OCI-LY7 (cell line): ENCODE measurements at regions not wholly inside any gene's neighbourhood (a gene's known extent, or its start where the extent isn't known, plus 50 kb on each side); places are given as distances from the start of the nearest gene placed in this dataset.

Source experiments
- BruUV-seq: library from RNA; stranded (reverse); fragments of 400-500 nt; replicated peaks from 2 replicates; lab custom pipeline; 2021; lab: Mats Ljungman, UMichigan
- CTCF ChIA-PET: fragments of 300-600 bp; sonication (Branson Sonifier 250); formaldehyde crosslinking; loops from one replicate; lab custom pipeline; 2022; ENCODE audit warnings: antibody characterized with exemption; ENCODE audit not compliant: unreplicated experiment; lab: Charles Lee
- POLR2A ChIA-PET: fragments of 300-600 bp; sonication (Branson Sonifier 250); formaldehyde crosslinking; loops from one replicate; lab custom pipeline; 2022; ENCODE audit warnings: antibody characterized with exemption; lab: Charles Lee
- DNase-seq: peaks from one replicate; pipeline ENCODE4 v3.0.0-alpha.2; 2015; ENCODE audit warnings: low spot score
- H2AFZ ChIP-seq: fragments of 200-600 bp; sonication (generic), shearing (Covaris generic); 2 replicates; pipeline ENCODE4 v1.6.1; 2014; ENCODE audit warnings: mild to moderate bottlenecking, antibody characterized with exemption, low read length, moderate library complexity
- H3K27ac ChIP-seq: fragments of 200-600 bp; sonication (generic); 2 replicates; pipeline ENCODE4 v1.5.1; 2014; ENCODE audit warnings: mixed run types, low read depth, mild to moderate bottlenecking, moderate library complexity, low read length, inconsistent platforms; ENCODE audit not compliant: poor library complexity, severe bottlenecking
- H3K36me3 ChIP-seq: fragments of 200-600 bp; sonication (generic); 2 replicates; pipeline ENCODE4 v1.6.1; 2014; ENCODE audit warnings: mild to moderate bottlenecking, antibody characterized with exemption, low read length, moderate library complexity, mixed read lengths; ENCODE audit not compliant: insufficient read depth
- H3K4me1 ChIP-seq: fragments of 200-600 bp; sonication (generic); 2 replicates; pipeline ENCODE4 v1.5.1; 2014; ENCODE audit warnings: mild to moderate bottlenecking, low read length; ENCODE audit not compliant: insufficient read depth, poor library complexity, severe bottlenecking
- H3K4me2 ChIP-seq: fragments of 200-600 bp; sonication (generic); 2 replicates; pipeline ENCODE4 v1.6.1; 2014; ENCODE audit warnings: mild to moderate bottlenecking, low read length
- H3K4me3 ChIP-seq: fragments of 200-600 bp; sonication (generic); 2 replicates; pipeline ENCODE4 v1.5.1; 2014; ENCODE audit warnings: mild to moderate bottlenecking, low read depth, low read length; ENCODE audit not compliant: poor library complexity, severe bottlenecking
- H3K79me2 ChIP-seq: fragments of 200-600 bp; sonication (generic); 2 replicates; pipeline ENCODE4 v1.6.1; 2016; ENCODE audit warnings: low read depth, mild to moderate bottlenecking, low read length, moderate library complexity, mixed read lengths; ENCODE audit not compliant: insufficient read depth
- H3K9me2 ChIP-seq: fragments of 200-600 bp; sonication (generic); 2 replicates; pipeline ENCODE4 v1.6.1; 2016; ENCODE audit warnings: mild to moderate bottlenecking, low read length, mixed read lengths; ENCODE audit not compliant: insufficient read depth
- H3K9me3 ChIP-seq: fragments of 200-600 bp; sonication (generic); 2 replicates; pipeline ENCODE4 v1.6.1; 2014; ENCODE audit warnings: mild to moderate bottlenecking, mixed run types, low read length, mixed read lengths
- H4K20me1 ChIP-seq: fragments of 200-600 bp; sonication (generic); 2 replicates; pipeline ENCODE4 v1.6.1; 2014; ENCODE audit warnings: mild to moderate bottlenecking, antibody characterized with exemption, low read length, moderate library complexity, mixed read lengths; ENCODE audit not compliant: insufficient read depth
- CTCF ChIP-seq: fragments of 200-600 bp; sonication (generic); conservative IDR thresholded peaks from 2 replicates; pipeline ENCODE4 v1.5.1; 2014; ENCODE audit warnings: mild to moderate bottlenecking, antibody characterized with exemption, low read length, moderate library complexity, mixed read lengths
- EZH2phosphoT487 ChIP-seq: fragments of 200-600 bp; sonication (generic); IDR thresholded peaks from 2 replicates; pipeline ENCODE4 v1.6.1; 2018; ENCODE audit warnings: low read depth, borderline replicate concordance, mild to moderate bottlenecking, mixed run types, antibody characterized with exemption, low read length, moderate library complexity, mixed read lengths
- intact Hi-C: fragments of 100-400 bp; cut with micrococcal nuclease; formaldehyde crosslinking; loops from one replicate; pipeline ENCODE4 v1.10.0; 2022; ENCODE audit not compliant: unreplicated experiment

- Histone ChIP-seq H3K36me3 (no peaks in the 10 kb centered on the region), H3K4me2 (no peak overlapping the region), H3K4me3 (no peak overlapping the region), H3K4me1 (no peaks in the 10 kb centered on the region), H3K9me2 (no peaks in the 10 kb centered on the region), H2AFZ (no peak overlapping the region), H3K79me2 (no peaks in the 10 kb centered on the region), H4K20me1 (no peaks in the 10 kb centered on the region), H3K27ac (no peak overlapping the region), H3K9me3 (no peaks in the 10 kb centered on the region)
- no peak for DNase-seq
- CTCF ChIA-PET = no interaction called here
- intact Hi-C loops = no loop called here
- POLR2A ChIA-PET = interaction anchor here (0.6 to 1.2 kb wide), 3 partner anchors 35 to 738 kb away, joined by 4 to 5 read pairs (median 4); no protein-coding TSS in a partner anchor
- BruUV-seq = no TSS peak
- TF ChIP-seq CTCF = no peak
- TF ChIP-seq EZH2phosphoT487 = no peak
Observed at GRCh38 chr11:97445561-97445960, 1055.7 kb downstream of the JRKL start.

- CTCF ChIA-PET = no interaction called here
- intact Hi-C loops = no loop called here
Observed at GRCh38 chr11:97451441-97451840, 1061.6 kb downstream of the JRKL start.

More at GRCh38 chr11:97451441-97451840, 1061.6 kb downstream of the JRKL start:
- no peak overlapping the region for H3K27ac ChIP-seq
- H3K9me2 ChIP-seq = no peaks in the 10 kb centered on the region
- TF ChIP-seq EZH2phosphoT487 (no peak), CTCF (no peak)
- no TSS peak for BruUV-seq
- H2AFZ ChIP-seq = no peak overlapping the region
- no peaks in the 10 kb centered on the region for H4K20me1 ChIP-seq
- no peak overlapping the region for H3K4me2 ChIP-seq
- H3K4me1 ChIP-seq = no peaks in the 10 kb centered on the region
- H3K79me2 ChIP-seq = no peaks in the 10 kb centered on the region
- H3K9me3 ChIP-seq = no peaks in the 10 kb centered on the region
- no peaks in the 10 kb centered on the region for H3K36me3 ChIP-seq
- H3K4me3 ChIP-seq = no peak overlapping the region
- DNase-seq = no peak
- POLR2A ChIA-PET = no interaction called here
